Erythroblast (primary cell): ENCODE measurements at regions not wholly inside any gene's neighbourhood (a gene's known extent, or its start where the extent isn't known, plus 50 kb on each side); places are given as distances from the start of the nearest gene placed in this dataset.

Experiments used
- GATA1 ChIP-seq: IDR thresholded peaks from 2 replicates; pipeline ENCODE4 v1.6.1; 2011; ENCODE audit warnings: low read depth, mild to moderate bottlenecking, control low read depth, low read length, moderate library complexity
- POLR2A ChIP-seq: IDR thresholded peaks from 2 replicates; pipeline ENCODE4 v1.6.1; 2011; ENCODE audit warnings: mild to moderate bottlenecking, low read length

DNA sequence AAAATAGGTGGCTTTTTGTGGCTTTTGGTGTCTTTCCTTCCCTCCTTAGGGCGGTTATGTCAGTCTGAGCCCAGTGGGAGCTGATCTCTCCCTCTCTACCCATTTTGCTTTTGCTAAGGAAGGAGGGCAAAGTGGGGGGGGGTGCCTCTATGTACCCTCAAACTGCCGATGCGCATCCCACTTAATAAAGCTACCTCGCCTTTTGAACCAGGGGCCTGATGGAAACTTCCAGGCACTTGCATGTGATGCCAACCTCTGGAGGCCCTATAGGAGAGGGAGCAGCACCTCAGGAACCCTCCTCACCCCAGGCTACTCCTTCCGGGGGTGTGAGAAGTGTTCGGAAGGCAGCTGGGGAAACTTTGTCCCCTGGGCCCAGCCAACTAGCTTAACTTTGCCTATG, 97.0 kb upstream of the HSD17B12 start:
- TF ChIP-seq POLR2A (no peak), GATA1 (no peak)
